GM18502 (cell line): ENCODE measurements at regions not wholly inside any gene's neighbourhood (a gene's known extent, or its start where the extent isn't known, plus 50 kb on each side); places are given as distances from the start of the nearest gene placed in this dataset.
"Not testable (repeated sequence)": the region's sequence is repeated elsewhere in the genome, so short reads cannot be mapped to it uniquely, and the experiment has no call there.

ENCODE experiments used
- ATAC-seq: cut with Tn5 transposase; IDR thresholded peaks from one replicate; pipeline ENCODE4 v1.9.1; 2021; ENCODE audit warnings: mild to moderate bottlenecking; ENCODE audit not compliant: unreplicated experiment, poor library complexity

GRCh38 chrX:137858106-137858505, 292.2 kb downstream of the ZIC3 start:
- ATAC-seq: no peak

GRCh38 chrX:137878401-137878800, 312.5 kb downstream of the ZIC3 start:
- ATAC-seq: no peak

- ATAC-seq: no peak
Measured at GRCh38 chrX:137882960-137883359, 317.0 kb downstream of the ZIC3 start.

GRCh38 chrX:137884813-137885212, 318.9 kb downstream of the ZIC3 start:
- not testable (repeated sequence) for ATAC-seq

GRCh38 chrX:137891431-137891830, 325.5 kb downstream of the ZIC3 start:
- ATAC-seq: no peak

- no peak for ATAC-seq
Measured at GRCh38 chrX:137896123-137896522, 330.2 kb downstream of the ZIC3 start.

DNA sequence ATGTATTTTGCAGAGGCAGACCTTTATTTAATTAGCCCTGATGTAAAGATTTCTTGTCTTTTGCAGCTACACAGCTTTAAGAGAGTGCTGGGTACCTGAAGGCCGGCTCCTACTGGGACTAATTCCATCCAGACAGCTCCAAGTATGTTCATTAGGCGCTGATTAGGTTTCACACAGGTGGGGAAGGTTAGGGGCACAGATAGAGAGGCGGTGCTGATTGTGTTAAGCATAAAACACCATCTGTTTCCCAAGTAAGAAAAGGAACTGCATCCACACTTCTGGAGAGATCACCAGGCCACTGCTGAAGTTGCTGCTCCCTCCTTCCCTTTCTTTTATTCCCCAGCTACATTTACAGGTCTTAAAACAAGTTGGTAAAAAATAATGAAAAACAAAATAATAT, 349.5 kb downstream of the ZIC3 start:
- ATAC-seq: no peak

DNA sequence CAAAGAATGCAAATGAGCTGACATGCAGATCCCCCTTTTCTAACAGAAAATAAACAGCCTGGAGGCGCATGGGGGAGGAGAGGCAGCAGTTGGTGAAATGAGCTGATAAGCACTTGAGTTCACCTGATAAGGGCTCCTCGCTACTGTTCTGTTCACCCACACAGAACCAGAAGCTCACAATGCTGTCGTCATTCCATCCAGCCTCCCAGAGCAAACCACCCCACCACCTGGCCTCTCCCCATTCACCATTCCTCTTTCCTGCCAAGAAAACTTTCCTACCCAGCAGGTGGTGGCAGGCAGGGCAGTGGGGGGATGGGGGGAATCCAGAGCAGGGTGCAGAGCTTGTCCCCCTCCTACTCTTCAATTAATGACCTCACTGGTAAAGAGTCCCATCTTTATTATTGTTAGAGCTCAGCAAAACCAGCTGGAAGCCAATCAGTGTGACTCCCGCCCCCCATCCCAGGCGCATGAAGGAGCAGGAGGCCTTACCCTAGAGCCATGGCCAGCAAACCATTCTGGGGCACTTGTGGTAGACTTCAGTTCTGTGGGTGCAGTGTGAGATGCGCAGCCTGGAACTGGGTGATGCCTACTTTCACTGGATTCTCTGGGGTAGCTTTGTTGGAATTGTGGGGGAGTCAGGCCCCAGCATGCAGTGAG, 350.3 kb downstream of the ZIC3 start:
- no peak for ATAC-seq

DNA sequence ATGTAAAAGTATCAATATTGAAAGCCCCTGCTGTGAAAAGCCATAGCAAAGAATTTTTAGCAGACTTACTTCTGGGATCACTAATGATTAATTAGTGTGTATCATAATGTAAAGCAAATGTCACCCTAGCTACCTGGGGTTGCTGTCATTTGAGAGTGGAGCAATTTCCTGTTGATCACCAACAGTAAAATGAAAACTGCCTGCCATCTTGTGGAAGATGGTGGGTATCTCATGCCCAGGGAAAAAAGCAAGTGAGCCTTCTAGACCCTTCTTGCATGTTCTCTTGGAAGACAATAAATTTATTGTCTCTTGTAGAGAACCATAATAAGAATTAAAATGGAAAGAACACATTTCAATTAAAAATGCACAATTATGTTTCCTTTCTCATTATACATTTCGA, 360.2 kb downstream of the ZIC3 start:
- no peak for ATAC-seq

DNA sequence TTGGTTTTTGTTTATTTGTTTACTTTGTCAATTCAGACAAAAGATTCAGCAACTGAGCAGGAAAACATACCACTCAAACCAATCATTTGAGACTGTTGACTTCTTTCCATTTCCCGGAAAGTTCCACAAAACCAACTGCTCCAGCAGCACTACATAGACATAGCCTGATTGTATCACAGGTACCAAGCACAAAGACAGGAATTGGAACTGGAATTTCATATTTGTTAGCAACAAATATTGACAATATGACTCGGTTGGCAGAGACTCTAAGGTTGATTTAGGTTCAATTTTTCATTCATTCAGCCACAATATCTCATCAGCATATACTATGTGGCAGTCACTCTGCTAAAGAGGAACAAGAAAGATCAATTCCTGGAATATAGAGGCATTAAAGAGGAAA, 364.0 kb downstream of the ZIC3 start:
- no peak for ATAC-seq

DNA sequence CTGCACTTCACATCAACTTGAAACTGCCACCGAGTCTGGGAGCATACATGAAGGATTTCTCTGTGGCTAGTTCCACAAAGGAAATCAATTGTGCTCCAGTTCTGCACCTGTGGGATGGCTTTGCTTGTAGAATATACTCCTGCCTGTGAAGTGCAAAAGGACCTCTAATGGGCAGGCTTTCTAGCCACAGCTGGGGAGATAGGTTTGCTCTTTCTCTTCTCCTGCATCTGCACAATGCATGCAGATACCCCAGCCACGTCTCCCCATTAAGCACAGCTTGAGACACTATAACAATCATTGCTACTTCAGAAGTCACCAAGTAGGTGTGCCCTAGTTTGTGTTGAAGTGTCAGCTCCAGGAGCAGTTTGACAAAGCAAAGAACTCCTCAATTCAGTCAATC, 364.6 kb downstream of the ZIC3 start:
- ATAC-seq: no peak

DNA sequence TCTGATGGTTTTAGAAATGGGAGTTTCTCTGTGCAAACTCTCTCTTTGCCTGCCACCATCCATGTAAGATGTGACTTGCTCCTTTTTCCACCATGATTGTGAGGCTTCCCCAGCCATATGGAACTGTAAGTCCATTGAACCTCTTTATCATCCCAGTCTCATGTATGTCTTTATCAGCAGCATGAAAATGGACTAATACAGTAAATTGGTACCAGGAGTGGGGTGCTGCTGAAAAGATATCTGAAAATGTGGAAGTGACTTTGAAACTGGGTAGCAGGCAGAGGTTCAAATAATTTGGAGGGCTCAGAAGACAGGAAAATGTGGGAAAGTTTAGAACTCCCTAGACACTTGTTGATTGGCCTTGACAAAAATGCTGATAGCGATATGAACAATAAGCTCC, 368.3 kb downstream of the ZIC3 start:
- ATAC-seq: not testable (repeated sequence)

GRCh38 chrX:137934887-137935286, 369.0 kb downstream of the ZIC3 start:
- not testable (repeated sequence) for ATAC-seq

- no peak for ATAC-seq
Measured at GRCh38 chrX:137945470-137945869, 379.5 kb downstream of the ZIC3 start.

DNA sequence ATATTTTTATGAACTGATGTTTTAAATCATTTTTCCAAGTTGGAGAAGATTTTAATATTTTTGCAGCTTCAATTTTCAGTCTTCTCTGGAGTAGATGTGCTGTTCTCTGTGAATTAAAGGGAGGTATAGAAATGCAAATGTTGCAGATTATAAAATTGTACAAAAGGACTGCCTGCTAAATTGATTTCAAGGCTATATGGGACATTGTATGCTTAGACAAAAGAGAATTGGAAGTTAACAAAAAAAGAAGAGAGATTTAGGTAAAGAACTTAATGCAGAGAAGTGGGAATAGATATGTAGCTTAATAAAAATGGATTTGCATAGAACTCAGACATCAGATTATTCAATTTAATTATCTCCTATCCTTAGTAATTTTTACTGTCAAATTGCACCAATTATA, 403.3 kb downstream of the ZIC3 start:
- no peak for ATAC-seq

- no peak for ATAC-seq
Measured at GRCh38 chrX:137982472-137983172, 416.7 kb downstream of the ZIC3 start.

DNA sequence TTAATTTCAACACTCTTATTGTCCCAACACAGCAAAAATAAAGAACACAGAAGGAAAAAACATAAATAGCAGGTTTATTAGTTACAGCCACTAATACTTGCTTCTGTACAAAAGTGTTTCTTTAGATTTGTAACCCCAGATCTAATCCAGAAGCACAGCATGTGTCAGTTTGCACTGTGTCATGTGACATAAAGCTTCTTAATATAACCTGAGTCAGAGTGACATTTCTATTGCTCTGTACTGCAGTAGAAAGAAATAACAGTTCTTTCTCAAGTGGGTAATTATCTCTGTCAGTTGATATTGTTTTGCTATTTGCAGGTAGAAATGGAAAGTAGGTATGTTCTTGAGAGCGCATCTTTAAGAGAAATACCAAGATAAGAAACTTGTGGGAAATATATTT, 422.5 kb downstream of the ZIC3 start:
- ATAC-seq: no peak

DNA sequence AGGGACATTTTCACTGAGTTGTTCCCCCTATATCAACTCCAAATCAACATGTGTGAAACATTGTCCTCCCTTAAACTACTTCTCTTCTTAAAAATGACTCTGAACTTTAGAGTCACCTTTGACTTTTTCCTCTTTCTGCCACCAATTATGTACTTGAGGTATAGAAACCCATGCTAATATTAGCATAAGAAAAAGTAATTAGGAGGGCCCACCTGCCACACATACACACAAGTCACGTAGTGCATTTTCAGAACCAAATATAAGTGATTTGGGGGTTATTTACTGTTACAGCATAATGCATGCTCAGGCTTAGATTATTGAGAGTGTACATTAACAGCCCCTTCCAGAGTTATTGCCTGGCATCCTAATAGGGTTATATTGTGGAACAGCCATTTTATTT, 432.7 kb downstream of the ZIC3 start:
- ATAC-seq: no peak

DNA sequence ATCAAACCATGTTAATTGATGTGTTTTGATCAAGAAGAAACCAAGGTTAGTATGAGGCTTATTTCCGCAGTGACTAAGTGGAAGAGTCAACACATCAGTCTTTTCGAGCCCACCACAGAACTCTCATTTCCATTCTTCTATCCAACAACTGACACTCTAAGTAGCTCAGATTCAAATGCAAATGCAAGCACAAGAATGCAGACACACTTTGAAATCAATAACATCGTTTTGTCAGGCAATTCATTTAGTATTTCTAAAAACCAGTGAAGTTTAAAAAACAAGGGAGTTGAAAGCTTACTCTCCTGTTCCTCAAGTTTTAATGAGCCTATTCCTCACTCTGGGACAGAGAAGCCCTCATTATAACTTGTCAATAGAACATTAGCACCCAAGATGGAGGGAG, 433.1 kb downstream of the ZIC3 start:
- no peak for ATAC-seq

GRCh38 chrX:137999552-137999951, 433.6 kb downstream of the ZIC3 start:
- no peak for ATAC-seq

- ATAC-seq: no peak
Measured at GRCh38 chrX:138001226-138001625, 435.3 kb downstream of the ZIC3 start.

- no peak for ATAC-seq
Measured at GRCh38 chrX:138006180-138006579, 440.3 kb downstream of the ZIC3 start.
